Amniotic epithelial cell (primary cell): ENCODE measurements at regions not wholly inside any gene's neighbourhood (a gene's known extent, or its start where the extent isn't known, plus 50 kb on each side); places are given as distances from the start of the nearest gene placed in this dataset.
"Not testable (repeated sequence)": the region's sequence is repeated elsewhere in the genome, so short reads cannot be mapped to it uniquely, and the experiment has no call there.

Experiments used
- DNase-seq: peaks from one replicate; pipeline ENCODE4 v3.0.0-alpha.2; 2010; ENCODE audit warnings: low read depth

- DNase-seq: not testable (repeated sequence)
Observed at GRCh38 chr5:21340233-21340632, 1352.2 kb upstream of the CDH18 start.

- not testable (repeated sequence) for DNase-seq
Observed at GRCh38 chr5:21336478-21336877, 1348.5 kb upstream of the CDH18 start.

- not testable (repeated sequence) for DNase-seq
Observed at GRCh38 chr5:21315376-21315775, 1327.4 kb upstream of the CDH18 start.

GRCh38 chr5:21301205-21301604 lies 1313.2 kb upstream of the CDH18 start:
- DNase-seq: not testable (repeated sequence)

GRCh38 chr5:21274361-21274760 lies 1286.4 kb upstream of the CDH18 start:
- not testable (repeated sequence) for DNase-seq

GRCh38 chr5:21263361-21263760 lies 1275.4 kb upstream of the CDH18 start:
- DNase-seq: no peak

- no peak for DNase-seq
Observed at GRCh38 chr5:21254161-21254560, 1266.2 kb upstream of the CDH18 start.

- no peak for DNase-seq
Observed at GRCh38 chr5:21244982-21245381, 1257.0 kb upstream of the CDH18 start.

GRCh38 chr5:21238786-21239185 lies 1250.8 kb upstream of the CDH18 start:
- DNase-seq: no peak

- DNase-seq: no peak
Observed at GRCh38 chr5:21237461-21237860, 1249.5 kb upstream of the CDH18 start.

- no peak for DNase-seq
Observed at GRCh38 chr5:21236971-21237427, 1249.0 kb upstream of the CDH18 start.

GRCh38 chr5:21236104-21236503 lies 1248.1 kb upstream of the CDH18 start:
- no peak for DNase-seq

GRCh38 chr5:21225223-21226064 lies 1237.4 kb upstream of the CDH18 start:
- no peak for DNase-seq

- DNase-seq: no peak
Observed at GRCh38 chr5:21221616-21222015, 1233.6 kb upstream of the CDH18 start.

- no peak for DNase-seq
Observed at GRCh38 chr5:21219966-21220365, 1232.0 kb upstream of the CDH18 start.

GRCh38 chr5:21219251-21219650 lies 1231.3 kb upstream of the CDH18 start:
- DNase-seq: no peak

GRCh38 chr5:21212026-21212425 lies 1224.0 kb upstream of the CDH18 start:
- DNase-seq: no peak

- DNase-seq: no peak
Observed at GRCh38 chr5:21209409-21209808, 1221.4 kb upstream of the CDH18 start.

- no peak for DNase-seq
Observed at GRCh38 chr5:21199087-21199486, 1211.1 kb upstream of the CDH18 start.

- DNase-seq: no peak
Observed at GRCh38 chr5:21195145-21195544, 1207.1 kb upstream of the CDH18 start.

GRCh38 chr5:21185536-21185935 lies 1197.5 kb upstream of the CDH18 start:
- no peak for DNase-seq

- no peak for DNase-seq
Observed at GRCh38 chr5:21184581-21184980, 1196.6 kb upstream of the CDH18 start.

GRCh38 chr5:21181609-21182125 lies 1193.7 kb upstream of the CDH18 start:
- no peak for DNase-seq

- DNase-seq: no peak
Observed at GRCh38 chr5:21173526-21173925, 1185.5 kb upstream of the CDH18 start.
